ENCODE measurements at regions not wholly inside any gene's neighbourhood (a gene's known extent, or its start where the extent isn't known, plus 50 kb on each side); places are given as distances from the start of the nearest gene placed in this dataset.
"Not testable (repeated sequence)": the region's sequence is repeated elsewhere in the genome, so short reads cannot be mapped to it uniquely, and the experiment has no call there.

DNA sequence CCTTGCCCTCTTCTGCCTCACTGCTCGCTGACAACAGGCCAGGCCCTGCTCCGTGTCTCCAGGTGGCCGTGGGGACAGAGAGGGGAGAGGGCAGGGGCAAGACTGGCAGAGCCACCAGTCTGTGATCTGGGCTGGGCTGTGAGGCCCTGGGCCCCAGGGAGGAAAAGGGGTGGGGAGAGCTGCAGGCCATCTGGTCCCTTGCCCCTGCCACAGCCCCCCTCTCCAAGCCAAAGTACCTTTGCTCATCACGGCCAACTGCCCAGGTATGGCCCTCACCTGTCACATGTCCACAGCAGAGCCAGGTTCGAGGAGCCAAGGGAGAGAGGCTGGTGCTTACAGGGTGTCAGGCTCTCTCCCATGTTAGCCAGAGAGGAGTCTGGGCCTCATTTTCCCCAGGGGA, 91.4 kb upstream of the LHX1 start:
- in situ Hi-C loops (cut with MboI; ENCODE audit: low sequenced_read_pairs in 4 of 4) (no loop called here), intact Hi-C loops (cut with DNase I; ENCODE audit: low total_unique reads) (no loop called here)
- Histone ChIP-seq H3K4me1 (no peaks in the 10 kb centered on the region), H3K9me3 (no peaks in the 10 kb centered on the region), H3K4me3 (no peak overlapping the region), H3K36me3 (no peaks in the 10 kb centered on the region), H3K27ac (no peak overlapping the region), H3K27me3 (peaks cover 0 to 15% (median 6%) of the 10 kb centered on the region in 3 donors)
- no peak for DNase-seq
- TF ChIP-seq POLR2A (IDR thresholded peaks at IDR 0.05) (no peak), CTCF (IDR thresholded peaks at IDR 0.05 in 4 of 5, conservative IDR thresholded peaks at IDR 0.05 in 1 of 5) (no peak)
- ATAC-seq, result no peak

GRCh38 chr17:36846410-36847292, 90.6 kb upstream of the LHX1 start:
- intact Hi-C loops (cut with DNase I; ENCODE audit: low total_unique reads), result no loop called here
- DNase-seq (no peak), ATAC-seq (no peak)
- no peak overlapping the region for H3K4me3 ChIP-seq
- in situ Hi-C loops (cut with MboI; ENCODE audit: low sequenced_read_pairs in 4 of 4), result no loop called here
- peaks cover 0 to 15% (median 6%) of the 10 kb centered on the region in 3 donors for H3K27me3 ChIP-seq
- no peaks in the 10 kb centered on the region for H3K36me3 ChIP-seq
- H3K27ac ChIP-seq, result no peak overlapping the region
- TF ChIP-seq CTCF (IDR thresholded peaks at IDR 0.05 in 4 of 5, conservative IDR thresholded peaks at IDR 0.05 in 1 of 5), result no peak
- TF ChIP-seq POLR2A (IDR thresholded peaks at IDR 0.05), result no peak
- H3K4me1 ChIP-seq, result no peaks in the 10 kb centered on the region
- H3K9me3 ChIP-seq, result no peaks in the 10 kb centered on the region

DNA sequence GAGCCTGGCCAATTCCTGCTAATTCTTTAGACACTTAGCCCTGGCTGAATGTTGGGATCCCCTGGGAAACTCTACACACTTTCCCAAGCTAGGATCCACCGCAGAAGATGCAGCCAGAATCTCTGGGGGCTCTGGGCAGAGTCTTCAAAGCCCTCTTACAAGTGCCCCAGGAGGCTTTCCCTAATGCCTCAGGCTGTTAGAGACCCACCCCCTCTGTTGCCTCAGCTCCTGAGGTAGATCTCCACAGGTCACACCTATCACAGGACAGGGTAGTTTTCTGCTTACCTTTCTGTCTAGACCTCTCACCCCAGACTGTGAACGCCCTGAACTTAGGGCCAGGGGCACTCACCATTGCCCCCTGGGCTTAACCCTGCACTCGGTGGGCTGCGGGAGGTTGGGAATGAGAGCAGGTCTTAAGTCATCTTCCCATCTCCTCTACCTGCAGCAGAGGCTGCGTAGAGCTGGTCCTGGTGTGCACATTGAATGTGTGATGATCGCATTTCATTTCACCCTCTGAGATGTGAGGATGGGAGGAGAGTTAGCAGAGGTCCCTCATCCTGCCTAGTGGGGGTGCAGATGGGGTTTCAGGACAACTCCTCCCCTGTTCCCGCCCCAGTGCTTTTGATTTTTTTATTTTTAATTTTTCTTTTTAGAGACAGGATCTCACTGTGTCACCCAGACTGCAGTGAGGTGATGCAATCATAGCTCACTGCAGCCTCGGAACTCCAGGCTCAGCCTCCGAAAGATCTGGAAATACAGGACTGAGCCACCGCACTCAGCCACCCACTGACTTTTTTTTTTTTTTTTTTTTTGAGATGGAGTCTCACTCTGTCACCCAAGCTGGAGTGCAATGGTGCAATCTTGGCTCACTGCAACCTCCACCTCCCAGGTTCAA, 89.0 kb upstream of the LHX1 start:
- TF ChIP-seq POLR2A (IDR thresholded peaks at IDR 0.05) (no peak), CTCF (IDR thresholded peaks at IDR 0.05 in 4 of 5, conservative IDR thresholded peaks at IDR 0.05 in 1 of 5) (no peak)
- in situ Hi-C loops (cut with MboI; ENCODE audit: low sequenced_read_pairs in 4 of 4), result no loop called here

DNA sequence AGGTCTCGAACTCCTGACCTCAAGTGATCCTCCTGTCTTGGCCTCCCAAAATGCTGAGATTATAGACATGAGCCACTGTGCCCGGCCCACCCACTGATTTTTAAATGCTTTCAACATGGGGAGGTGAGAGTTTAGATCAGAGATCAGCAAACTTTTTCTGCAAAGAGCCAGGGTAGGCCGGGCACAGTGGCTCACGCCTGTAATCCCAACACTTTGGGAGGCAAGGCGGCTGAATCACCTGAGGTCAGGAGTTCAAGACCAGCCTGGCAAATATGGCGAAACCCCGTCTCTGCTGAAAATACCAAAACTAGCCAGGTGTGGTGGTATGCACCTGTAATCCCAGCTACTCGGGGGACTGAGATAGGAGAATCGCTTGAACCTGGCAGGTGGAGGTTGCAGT, 88.3 kb upstream of the LHX1 start:
- H3K9me3 ChIP-seq; intact Hi-C loops (cut with DNase I; ENCODE audit: low total_unique reads); ATAC-seq; DNase-seq; H3K36me3 ChIP-seq; H3K27ac ChIP-seq; H3K4me1 ChIP-seq; H3K4me3 ChIP-seq; H3K27me3 ChIP-seq; in situ Hi-C loops (cut with MboI; ENCODE audit: low sequenced_read_pairs in 4 of 4): not testable (repeated sequence)

More for the DNA sequence above, 89.0 kb upstream of the LHX1 start:
- Histone ChIP-seq H3K27ac (no peak overlapping the region), H3K27me3 (peaks cover 0 to 7% (median 4%) of the 10 kb centered on the region in 3 donors), H3K36me3 (no peaks in the 10 kb centered on the region), H3K4me1 (no peaks in the 10 kb centered on the region), H3K4me3 (no peak overlapping the region), H3K9me3 (no peaks in the 10 kb centered on the region)
- ATAC-seq (no peak), DNase-seq (no peak)
- intact Hi-C loops (cut with DNase I; ENCODE audit: low total_unique reads), result no loop called here

DNA sequence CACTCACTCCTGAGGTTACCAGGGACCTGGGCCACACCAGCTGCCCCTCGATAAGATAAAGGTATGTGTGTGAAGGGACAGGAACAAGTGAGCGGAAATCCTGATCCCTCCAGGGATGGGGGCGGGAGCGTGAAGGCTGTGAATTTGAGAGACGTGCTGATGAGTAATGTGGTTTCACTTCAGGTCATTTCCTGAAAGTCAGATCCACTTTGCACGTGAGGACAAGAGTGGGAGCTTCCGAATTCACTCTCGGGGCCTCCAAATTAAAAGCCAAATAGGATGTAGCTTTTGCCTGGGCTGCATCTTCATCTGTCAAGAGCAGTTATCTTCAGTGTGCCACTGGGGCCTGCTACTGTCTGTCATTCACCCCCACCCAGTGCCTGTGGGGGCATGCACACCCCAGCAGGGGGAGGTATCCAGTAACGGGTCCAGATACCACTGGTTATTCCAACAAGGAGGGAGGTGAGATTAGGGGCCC, 87.4 kb upstream of the LHX1 start:
- TF ChIP-seq POLR2A (IDR thresholded peaks at IDR 0.05) (no peak), CTCF (IDR thresholded peaks at IDR 0.05 in 4 of 5, conservative IDR thresholded peaks at IDR 0.05 in 1 of 5) (no peak)
- no peaks in the 10 kb centered on the region for H3K4me1 ChIP-seq
- peaks cover 0 to 7% (median 1%) of the 10 kb centered on the region in 3 donors for H3K27me3 ChIP-seq
- no peaks in the 10 kb centered on the region for H3K9me3 ChIP-seq
- no peaks in the 10 kb centered on the region for H3K36me3 ChIP-seq
- no peak for ATAC-seq
- no peak overlapping the region for H3K4me3 ChIP-seq
- intact Hi-C loops (cut with DNase I; ENCODE audit: low total_unique reads) (no loop called here), in situ Hi-C loops (cut with MboI; ENCODE audit: low sequenced_read_pairs in 4 of 4) (no loop called here)
- H3K27ac ChIP-seq, result no peak overlapping the region
- DNase-seq, result no peak
